ENCODE measurements at regions not wholly inside any gene's neighbourhood (a gene's known extent, or its start where the extent isn't known, plus 50 kb on each side); places are given as distances from the start of the nearest gene placed in this dataset.

GRCh38 chr1:58003988-58004387, 542.5 kb downstream of the OMA1 start:
- no peak for TF ChIP-seq CTCF (IDR thresholded peaks at IDR 0.05; ENCODE audit: insufficient read depth, low read depth, low read length)
- TF ChIP-seq EZH2 (IDR thresholded peaks at IDR 0.05; ENCODE audit: insufficient read depth, low read length) = no peak

All from astrocyte (in vitro differentiated cells and primary cell).